A549 (cell line): ENCODE measurements at regions not wholly inside any gene's neighbourhood (a gene's known extent, or its start where the extent isn't known, plus 50 kb on each side); places are given as distances from the start of the nearest gene placed in this dataset.

ENCODE experiments used
- ATAC-seq, 2 experiments: fragments of 200-7000 bp in 1 of 2; fragments of >200 bp in 1 of 2; cut with Nextera tagmentation in 1 of 2; cut with Tn5 transposase in 1 of 2; 3 replicates each; pipeline versions ENCODE4 v1.8.0 to v1.9.1; 2018 to 2020; ENCODE audit warnings: mild to moderate bottlenecking in 1 of 2, moderate library complexity in 1 of 2
- CTCF ChIA-PET: fragments of 300-600 bp; sonication (Branson Sonifier 250); formaldehyde crosslinking; extraction: SDS; loops from one replicate; lab custom pipeline; 2021; ENCODE audit warnings: antibody characterized with exemption, inconsistent platforms; lab: Yijun Ruan, JAX
- POLR2A ChIA-PET: fragments of 350-600 bp; formaldehyde crosslinking; extraction: SDS; loops from one replicate; lab custom pipeline; 2021; ENCODE audit warnings: antibody characterized with exemption, inconsistent platforms; lab: Yijun Ruan, JAX
- DNase-seq, 2 experiments: peaks; one replicate each; pipeline versions ENCODE4 v3.0.0 to v3.0.0-alpha.2; 2011 to 2016; ENCODE audit warnings: low read depth in 1 of 2, low spot score in 1 of 2
- FAIRE-seq: peaks from 2 replicates; lab custom pipeline; 2011; peaks lifted over from hg19 to GRCh38; lab: Jason Lieb, UNC
- H3K27ac ChIP-seq, 2 experiments: fragments of >200 bp; sonication (Bioruptor Twin); formaldehyde crosslinking; 3 replicates each; pipeline ENCODE4 v1.5.1; 2016 to 2017
- H3K4me1 ChIP-seq: fragments of >200 bp; sonication (Bioruptor Twin); formaldehyde crosslinking; 3 replicates; pipeline ENCODE4 v1.6.1; 2016
- H3K4me2 ChIP-seq: fragments of >200 bp; sonication (Bioruptor Twin); formaldehyde crosslinking; 3 replicates; pipeline ENCODE4 v1.6.1; 2016
- H3K4me3 ChIP-seq: fragments of >200 bp; sonication (Bioruptor Twin); formaldehyde crosslinking; 3 replicates; pipeline ENCODE4 v1.5.1; 2016
- H3K9me3 ChIP-seq: fragments of >200 bp; sonication (Bioruptor Twin); formaldehyde crosslinking; 3 replicates; pipeline ENCODE4 v1.6.1; 2016
- BHLHE40 ChIP-seq: IDR thresholded peaks from 2 replicates; pipeline ENCODE4 v1.6.1; 2012; ENCODE audit warnings: low read depth, low read length, inconsistent platforms
- CHD2 ChIP-seq: fragments of 150-350 bp; IDR thresholded peaks from 2 replicates; pipeline ENCODE4 v1.6.1; 2014; ENCODE audit warnings: low read length; ENCODE audit not compliant: partially characterized antibody
- CHD4 ChIP-seq: fragments of 200-600 bp; sonication (generic); IDR thresholded peaks from 2 replicates; pipeline ENCODE4 v1.6.1; 2016; ENCODE audit warnings: antibody characterized with exemption, mild to moderate bottlenecking, borderline replicate concordance
- CTCF ChIP-seq: fragments of >200 bp; sonication (Bioruptor Twin); formaldehyde crosslinking; IDR thresholded peaks from 3 replicates; pipeline ENCODE4 v1.5.1; 2016
- E2F6 ChIP-seq: IDR thresholded peaks from 2 replicates; pipeline ENCODE4 v1.6.1; 2012; ENCODE audit warnings: low read depth, borderline replicate concordance
- EHF ChIP-seq: fragments of 250-450 bp; sonication (Bioruptor Pico); IDR thresholded peaks from 2 replicates; pipeline ENCODE4 v1.5.0; 2020; ENCODE audit warnings: mild to moderate bottlenecking
- EP300 ChIP-seq, 2 experiments: fragments of >200 bp; sonication (Bioruptor Twin); formaldehyde crosslinking; IDR thresholded peaks; 2 replicates in 1 of 2; 3 replicates in 1 of 2; pipeline ENCODE4 v1.6.1; 2016 to 2017
- HDAC2 ChIP-seq: fragments of 200-600 bp; sonication (generic); IDR thresholded peaks from 2 replicates; pipeline ENCODE4 v1.6.1; 2016
- HEYL ChIP-seq: fragments of 250-450 bp; sonication (Bioruptor Pico); IDR thresholded peaks from 2 replicates; pipeline ENCODE4 v1.8.0; 2021; ENCODE audit warnings: mild to moderate bottlenecking, moderate library complexity
- JUNB ChIP-seq: fragments of >200 bp; sonication (Bioruptor Twin); formaldehyde crosslinking; IDR thresholded peaks from 2 replicates; pipeline ENCODE4 v1.6.1; 2016
- KDM1A ChIP-seq: fragments of 200-600 bp; sonication (generic); IDR thresholded peaks from 2 replicates; pipeline ENCODE4 v1.6.1; 2016; ENCODE audit warnings: low read depth, mild to moderate bottlenecking
- KDM5A ChIP-seq: fragments of 200-600 bp; sonication (generic); IDR thresholded peaks from 2 replicates; pipeline ENCODE4 v1.6.1; 2016; ENCODE audit warnings: antibody characterized with exemption, mild to moderate bottlenecking
- MAX ChIP-seq: IDR thresholded peaks from 2 replicates; pipeline ENCODE4 v1.6.1; 2012
- MAZ ChIP-seq: fragments of 150-350 bp; IDR thresholded peaks from 2 replicates; pipeline ENCODE4 v1.6.1; 2014; ENCODE audit warnings: antibody characterized with exemption, low read depth, low read length, borderline replicate concordance
- MYC ChIP-seq: IDR thresholded peaks from 2 replicates; pipeline ENCODE4 v1.6.1; 2012; ENCODE audit warnings: mild to moderate bottlenecking, inconsistent platforms, low read length, improper control_type of control experiment, borderline replicate concordance
- NFE2L2 ChIP-seq: fragments of 150-350 bp; conservative IDR thresholded peaks from 2 replicates; pipeline ENCODE4 v1.6.1; 2014; ENCODE audit warnings: low read length
- NR3C1 ChIP-seq: fragments of >200 bp; sonication (Bioruptor Twin); formaldehyde crosslinking; IDR thresholded peaks from 3 replicates; pipeline ENCODE4 v1.6.1; 2017
- POLR2A ChIP-seq: IDR thresholded peaks from 2 replicates; pipeline ENCODE4 v1.6.1; 2012; ENCODE audit warnings: mild to moderate bottlenecking, low read length
- POLR2AphosphoS2 ChIP-seq: conservative IDR thresholded peaks from 2 replicates; pipeline ENCODE4 v1.6.1; 2012; ENCODE audit warnings: low read length, improper control_type of control experiment, inconsistent platforms
- RARB ChIP-seq: fragments of 250-450 bp; sonication (Bioruptor Pico); IDR thresholded peaks from 2 replicates; pipeline ENCODE4 v1.8.0; 2021; ENCODE audit warnings: mild to moderate bottlenecking, moderate library complexity
- RCOR1 ChIP-seq: fragments of 150-350 bp; IDR thresholded peaks from 2 replicates; pipeline ENCODE4 v1.6.1; 2014; ENCODE audit warnings: antibody characterized with exemption, low read length, low read depth
- RFX5 ChIP-seq: fragments of 450-650 bp; IDR thresholded peaks from 2 replicates; pipeline ENCODE4 v1.7.1; 2014; ENCODE audit warnings: antibody characterized with exemption, mild to moderate bottlenecking, moderate library complexity
- SREBF2 ChIP-seq: fragments of 450-650 bp; IDR thresholded peaks from 2 replicates; pipeline ENCODE4 v1.6.1; 2014; ENCODE audit warnings: mild to moderate bottlenecking, moderate library complexity
- TFCP2L1 ChIP-seq: fragments of 250-450 bp; sonication (Bioruptor Pico); IDR thresholded peaks from 2 replicates; pipeline ENCODE4 v1.5.0; 2021; ENCODE audit warnings: mild to moderate bottlenecking
- ZC3H11A ChIP-seq: fragments of 450-650 bp; IDR thresholded peaks from 2 replicates; pipeline ENCODE4 v1.6.1; 2014; ENCODE audit warnings: antibody characterized with exemption, mild to moderate bottlenecking
- ZFP36 ChIP-seq: fragments of 450-650 bp; IDR thresholded peaks from 2 replicates; pipeline ENCODE4 v1.6.1; 2014; ENCODE audit warnings: borderline replicate concordance; ENCODE audit not compliant: partially characterized antibody
- WGBS: methylation state at CpG from one replicate; pipeline ENCODE4 v1.1.6; 2017; ENCODE audit errors: missing lambda C conversion rate; 5-methylcytosine and 5-hydroxymethylcytosine counted together
- TF ChIP-seq, protein P1 (sequence below): fragments of 150-350 bp; IDR thresholded peaks from 2 replicates; pipeline ENCODE4 v1.6.1; 2014; ENCODE audit warnings: low read depth, mild to moderate bottlenecking, low read length
- TF ChIP-seq, protein P2 (sequence below): fragments of >200 bp; sonication (Bioruptor Twin); formaldehyde crosslinking; IDR thresholded peaks from 3 replicates; pipeline ENCODE4 v1.6.1; 2016
- TF ChIP-seq, protein P3 (sequence below): fragments of 250-450 bp; sonication (Bioruptor Pico); IDR thresholded peaks from 2 replicates; pipeline ENCODE4 v1.5.0; 2020; ENCODE audit warnings: low read depth, mild to moderate bottlenecking, moderate library complexity

DNA sequence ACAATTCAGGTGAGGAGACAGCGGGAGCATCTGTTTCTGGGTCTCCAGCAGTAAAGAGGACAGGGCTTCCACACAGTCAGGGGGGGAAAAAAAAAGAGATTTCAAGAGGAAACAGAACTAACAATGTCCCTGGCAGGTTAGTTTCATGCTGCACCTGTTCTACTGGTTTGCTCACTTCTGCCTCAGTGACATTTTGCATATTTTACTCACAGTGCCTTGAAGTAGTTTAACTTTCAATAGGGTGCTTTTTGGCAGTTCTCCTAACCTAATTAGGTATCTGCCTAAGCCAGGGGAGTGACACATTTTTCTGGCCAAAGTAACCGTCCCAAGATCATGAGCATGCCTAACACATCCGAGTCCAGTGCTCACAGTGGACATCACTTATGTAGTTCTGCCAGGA lies 109.0 kb upstream of the ALK start:
- POLR2A ChIA-PET: no interaction called here
- WGBS: 1% methylated on average over 3 of the region's 3 CpGs

GRCh38 chr2:30031184-30031583 lies 109.8 kb upstream of the ALK start:
- POLR2A ChIA-PET: no interaction called here

More for the DNA sequence above, 109.0 kb upstream of the ALK start:
- CTCF ChIA-PET: interaction anchor here (0.9 kb wide), 1 partner anchor 43 kb away, joined by 3 read pairs; no protein-coding TSS in a partner anchor
- Histone ChIP-seq H3K4me2 (no peak overlapping the region), H3K27ac (no peak overlapping the region), H3K9me3 (no peaks in the 10 kb centered on the region), H3K4me1 (no peaks in the 10 kb centered on the region), H3K4me3 (no peak overlapping the region)
- no peak for TF ChIP-seq CTCF
- no peak for TF ChIP-seq ZC3H11A
- TF ChIP-seq SREBF2: no peak
- TF ChIP-seq BHLHE40: no peak
- no peak for TF ChIP-seq CHD2
- no peak for TF ChIP-seq RCOR1
- no peak for TF ChIP-seq EP300 (IDR thresholded peaks at IDR 0.05)
- no peak for TF ChIP-seq NR3C1
- TF ChIP-seq MAZ: no peak
- TF ChIP-seq POLR2AphosphoS2: no peak
- no peak for TF ChIP-seq RFX5
- no peak for TF ChIP-seq POLR2A
- no peak for TF ChIP-seq MYC
- TF ChIP-seq KDM1A: no peak
- TF ChIP-seq, protein P1, sequence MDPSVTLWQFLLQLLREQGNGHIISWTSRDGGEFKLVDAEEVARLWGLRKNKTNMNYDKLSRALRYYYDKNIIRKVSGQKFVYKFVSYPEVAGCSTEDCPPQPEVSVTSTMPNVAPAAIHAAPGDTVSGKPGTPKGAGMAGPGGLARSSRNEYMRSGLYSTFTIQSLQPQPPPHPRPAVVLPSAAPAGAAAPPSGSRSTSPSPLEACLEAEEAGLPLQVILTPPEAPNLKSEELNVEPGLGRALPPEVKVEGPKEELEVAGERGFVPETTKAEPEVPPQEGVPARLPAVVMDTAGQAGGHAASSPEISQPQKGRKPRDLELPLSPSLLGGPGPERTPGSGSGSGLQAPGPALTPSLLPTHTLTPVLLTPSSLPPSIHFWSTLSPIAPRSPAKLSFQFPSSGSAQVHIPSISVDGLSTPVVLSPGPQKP: no peak
- TF ChIP-seq CHD4: no peak
- FAIRE-seq (no peak), ATAC-seq (no peak), DNase-seq (no peak)

More at GRCh38 chr2:30031184-30031583, 109.8 kb upstream of the ALK start:
- FAIRE-seq (no peak), ATAC-seq (no peak), DNase-seq (no peak)
- WGBS: 18% methylated on average over 5 of the region's 5 CpGs
- Histone ChIP-seq H3K4me2 (no peak overlapping the region), H3K4me1 (no peaks in the 10 kb centered on the region), H3K9me3 (no peaks in the 10 kb centered on the region), H3K27ac (no peak overlapping the region), H3K4me3 (no peak overlapping the region)
- TF ChIP-seq HDAC2 (no peak), ZFP36 (no peak), RARB (CRISPR knock-in tag) (no peak), EHF (no peak), TFCP2L1 (CRISPR knock-in tag) (no peak), KDM5A (no peak), HEYL (CRISPR knock-in tag) (no peak), EP300 (IDR thresholded peaks at IDR 0.05) (no peak), MAX (no peak), JUNB (no peak), POLR2AphosphoS2 (no peak), NFE2L2 (no peak), E2F6 (no peak), CHD4 (no peak)
- TF ChIP-seq, protein P2, sequence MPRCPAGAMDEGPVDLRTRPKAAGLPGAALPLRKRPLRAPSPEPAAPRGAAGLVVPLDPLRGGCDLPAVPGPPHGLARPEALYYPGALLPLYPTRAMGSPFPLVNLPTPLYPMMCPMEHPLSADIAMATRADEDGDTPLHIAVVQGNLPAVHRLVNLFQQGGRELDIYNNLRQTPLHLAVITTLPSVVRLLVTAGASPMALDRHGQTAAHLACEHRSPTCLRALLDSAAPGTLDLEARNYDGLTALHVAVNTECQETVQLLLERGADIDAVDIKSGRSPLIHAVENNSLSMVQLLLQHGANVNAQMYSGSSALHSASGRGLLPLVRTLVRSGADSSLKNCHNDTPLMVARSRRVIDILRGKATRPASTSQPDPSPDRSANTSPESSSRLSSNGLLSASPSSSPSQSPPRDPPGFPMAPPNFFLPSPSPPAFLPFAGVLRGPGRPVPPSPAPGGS: no peak
- TF ChIP-seq, protein P3, sequence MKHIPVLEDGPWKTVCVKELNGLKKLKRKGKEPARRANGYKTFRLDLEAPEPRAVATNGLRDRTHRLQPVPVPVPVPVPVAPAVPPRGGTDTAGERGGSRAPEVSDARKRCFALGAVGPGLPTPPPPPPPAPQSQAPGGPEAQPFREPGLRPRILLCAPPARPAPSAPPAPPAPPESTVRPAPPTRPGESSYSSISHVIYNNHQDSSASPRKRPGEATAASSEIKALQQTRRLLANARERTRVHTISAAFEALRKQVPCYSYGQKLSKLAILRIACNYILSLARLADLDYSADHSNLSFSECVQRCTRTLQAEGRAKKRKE: no peak
- CTCF ChIA-PET: interaction anchor here (0.9 kb wide), 1 partner anchor 42 kb away, joined by 3 read pairs; no protein-coding TSS in a partner anchor
